GM12801 (cell line): ENCODE measurements at regions not wholly inside any gene's neighbourhood (a gene's known extent, or its start where the extent isn't known, plus 50 kb on each side); places are given as distances from the start of the nearest gene placed in this dataset.

Source experiments
- CTCF ChIP-seq: IDR thresholded peaks from one replicate; pipeline ENCODE4 v1.5.1; 2011; ENCODE audit warnings: control low read depth; ENCODE audit not compliant: insufficient read length; ENCODE audit errors: extremely low read depth

- no peak for TF ChIP-seq CTCF
Observed at GRCh38 chr10:91042069-91042468, 121.2 kb upstream of the ANKRD1 start.

- no peak for TF ChIP-seq CTCF
Observed at GRCh38 chr10:91043173-91043910, 122.5 kb upstream of the ANKRD1 start.

DNA sequence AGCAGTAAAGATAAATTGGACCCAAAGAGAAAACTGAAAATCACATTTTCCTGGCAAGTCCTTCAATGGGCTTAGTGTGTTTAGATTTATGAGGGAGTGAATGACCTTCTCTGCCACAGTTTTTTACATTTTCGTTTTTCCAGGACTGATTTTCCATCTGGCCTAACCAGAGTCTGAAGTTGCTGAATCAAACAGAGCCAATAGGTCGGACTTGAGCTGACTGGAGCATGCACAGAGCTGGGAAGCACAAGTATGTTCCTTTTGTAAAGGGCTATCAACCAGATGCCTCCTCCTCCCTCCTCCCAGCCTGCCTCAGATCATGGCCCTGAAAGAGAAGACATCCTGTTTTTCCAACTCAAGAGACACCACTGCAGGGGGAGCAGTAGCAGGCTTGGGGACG lies 126.0 kb upstream of the ANKRD1 start:
- no peak for TF ChIP-seq CTCF

DNA sequence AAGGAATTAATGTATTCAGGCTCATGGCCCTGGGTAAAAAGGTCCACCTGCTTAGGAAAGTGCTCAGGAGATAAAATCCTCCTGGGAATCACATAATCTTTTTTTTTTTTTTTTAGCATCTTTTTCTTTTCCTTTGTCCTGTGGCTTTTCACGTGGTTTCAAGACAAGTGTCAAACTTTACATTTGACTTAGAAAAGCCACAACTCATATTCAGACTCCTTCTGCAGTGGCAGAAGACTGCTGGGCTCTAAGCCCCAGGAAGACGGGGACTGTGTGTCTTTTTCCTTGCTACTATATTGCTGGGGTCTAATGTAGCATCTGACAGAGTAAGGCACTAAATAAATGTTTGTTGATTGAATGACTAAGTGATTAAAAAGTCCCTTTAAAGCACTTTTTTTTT lies 127.5 kb upstream of the ANKRD1 start:
- no peak for TF ChIP-seq CTCF

DNA sequence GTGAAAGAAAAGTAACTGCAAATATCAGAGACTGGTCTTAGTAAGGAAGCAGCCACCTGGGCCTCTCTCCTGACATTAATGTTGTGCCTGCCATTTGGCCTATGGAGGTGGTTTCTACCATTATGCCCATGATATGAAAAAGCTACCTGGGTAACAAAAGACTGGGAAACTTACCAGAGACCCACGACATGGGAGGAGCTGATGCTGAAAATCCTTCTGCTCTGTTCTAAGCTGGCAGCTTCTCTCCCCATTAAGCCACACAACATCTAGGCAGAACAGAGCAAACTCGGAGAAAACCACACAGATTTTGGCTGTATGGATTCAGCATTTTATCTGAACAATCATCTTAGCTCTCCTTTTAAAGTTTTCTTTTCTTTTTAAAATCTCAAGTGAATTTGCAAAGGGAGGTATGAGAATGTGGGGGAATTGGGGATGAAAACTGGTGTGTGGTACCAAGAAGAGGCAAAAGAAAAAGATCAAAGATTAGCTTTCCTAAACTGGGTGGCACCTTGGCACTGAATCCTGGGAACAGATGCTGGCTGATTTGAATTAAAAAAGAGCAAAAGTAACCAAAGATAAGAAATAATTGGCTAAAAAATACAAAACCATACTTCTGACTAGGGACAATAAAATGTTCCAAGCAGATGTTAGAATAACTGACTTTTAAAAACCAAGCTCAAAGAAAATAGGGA lies 128.6 kb upstream of the ANKRD1 start:
- no peak for TF ChIP-seq CTCF

DNA sequence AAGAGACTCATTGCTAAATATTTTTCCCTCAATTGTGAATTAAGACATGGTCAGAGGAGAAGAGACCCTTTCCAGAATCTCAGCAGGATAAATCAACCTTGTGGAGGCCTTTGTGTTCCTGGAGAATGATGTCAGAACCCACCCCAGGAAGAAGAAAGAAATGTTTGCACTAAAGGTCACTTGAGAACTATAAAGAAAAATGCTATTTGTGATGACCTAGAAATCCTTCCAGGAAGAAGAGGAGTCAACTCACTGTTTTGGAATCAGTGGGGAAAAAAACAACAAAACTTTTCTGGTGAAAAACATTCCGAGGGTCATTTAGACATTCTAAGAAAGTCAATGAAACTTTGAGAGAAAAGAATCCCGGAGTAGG lies 129.1 kb upstream of the ANKRD1 start:
- no peak for TF ChIP-seq CTCF

DNA sequence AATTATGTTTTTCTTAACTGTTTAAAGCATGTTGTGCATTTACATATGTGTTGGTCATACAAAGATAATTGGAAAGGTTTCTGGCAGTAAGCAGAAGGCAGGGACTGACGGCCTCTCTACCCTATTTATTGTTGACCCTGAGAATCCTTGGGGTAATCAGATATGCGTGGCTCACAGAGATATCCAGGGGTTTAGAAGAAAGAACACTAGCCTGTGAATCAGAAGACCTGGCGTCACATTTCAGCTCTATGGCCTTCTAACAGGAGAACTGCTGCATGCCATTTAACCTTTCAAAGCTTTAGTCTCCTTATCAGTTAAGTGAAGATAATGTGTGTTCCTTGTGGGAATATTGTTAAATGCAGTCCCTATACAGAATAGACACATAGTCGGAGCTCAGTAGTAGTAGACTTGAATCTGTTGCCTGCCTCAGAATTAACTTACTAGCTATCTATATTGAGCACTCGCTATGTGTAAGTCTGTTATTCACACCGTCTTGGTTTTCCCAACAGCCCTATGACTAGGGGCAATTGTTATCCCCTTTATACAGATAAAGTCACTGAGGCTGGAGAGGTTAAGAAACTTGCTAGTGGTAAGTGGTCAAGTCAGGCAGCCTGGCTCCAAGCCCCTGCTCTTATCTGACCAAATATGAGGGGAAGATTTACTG lies 129.6 kb upstream of the ANKRD1 start:
- TF ChIP-seq CTCF, result no peak
